AG08395 (cell line): ENCODE measurements at regions not wholly inside any gene's neighbourhood (a gene's known extent, or its start where the extent isn't known, plus 50 kb on each side); places are given as distances from the start of the nearest gene placed in this dataset.
"Not testable (repeated sequence)": the region's sequence is repeated elsewhere in the genome, so short reads cannot be mapped to it uniquely, and the experiment has no call there.

Source experiments
- DNase-seq: peaks from one replicate; pipeline ENCODE4 v3.0.0; 2012; ENCODE audit warnings: mixed read lengths, low spot score

- DNase-seq, result no peak
These were observed 425.8 kb upstream of the FOXG1 start for GRCh38 chr14:28340816-28341215.

GRCh38 chr14:28344381-28344780 lies 422.2 kb upstream of the FOXG1 start:
- DNase-seq, result no peak

- DNase-seq, result no peak
These were observed 417.8 kb upstream of the FOXG1 start for GRCh38 chr14:28348797-28349196.

- no peak for DNase-seq
These were observed 409.8 kb upstream of the FOXG1 start for GRCh38 chr14:28356819-28357218.

- no peak for DNase-seq
These were observed 405.1 kb upstream of the FOXG1 start for GRCh38 chr14:28361486-28361885.

GRCh38 chr14:28365510-28365909 lies 401.1 kb upstream of the FOXG1 start:
- DNase-seq, result no peak

- DNase-seq, result no peak
These were observed 392.9 kb upstream of the FOXG1 start for GRCh38 chr14:28373721-28374120.

GRCh38 chr14:28375295-28375694 lies 391.3 kb upstream of the FOXG1 start:
- no peak for DNase-seq

GRCh38 chr14:28381656-28382055 lies 384.9 kb upstream of the FOXG1 start:
- DNase-seq, result no peak

GRCh38 chr14:28382444-28383190 lies 384.0 kb upstream of the FOXG1 start:
- no peak for DNase-seq

- no peak for DNase-seq
These were observed 368.1 kb upstream of the FOXG1 start for GRCh38 chr14:28398506-28398905.

- not testable (repeated sequence) for DNase-seq
These were observed 364.9 kb upstream of the FOXG1 start for GRCh38 chr14:28401705-28402104.

GRCh38 chr14:28406196-28406595 lies 360.4 kb upstream of the FOXG1 start:
- DNase-seq, result no peak

GRCh38 chr14:28407031-28407825 lies 359.4 kb upstream of the FOXG1 start:
- DNase-seq, result no peak

GRCh38 chr14:28407996-28408395 lies 358.6 kb upstream of the FOXG1 start:
- no peak for DNase-seq

GRCh38 chr14:28412077-28412476 lies 354.5 kb upstream of the FOXG1 start:
- no peak for DNase-seq

GRCh38 chr14:28426960-28427359 lies 339.6 kb upstream of the FOXG1 start:
- DNase-seq, result no peak

- DNase-seq, result no peak
These were observed 329.8 kb upstream of the FOXG1 start for GRCh38 chr14:28436821-28437220.

- no peak for DNase-seq
These were observed 305.2 kb upstream of the FOXG1 start for GRCh38 chr14:28461389-28461788.

GRCh38 chr14:28467611-28468010 lies 299.0 kb upstream of the FOXG1 start:
- DNase-seq, result no peak

- DNase-seq, result no peak
These were observed 298.1 kb upstream of the FOXG1 start for GRCh38 chr14:28468191-28469151.
